ENCODE measurements at regions not wholly inside any gene's neighbourhood (a gene's known extent, or its start where the extent isn't known, plus 50 kb on each side); places are given as distances from the start of the nearest gene placed in this dataset.
"Not testable (repeated sequence)": the region's sequence is repeated elsewhere in the genome, so short reads cannot be mapped to it uniquely, and the experiment has no call there.

GRCh38 chr15:79539401-79539800 lies 107.3 kb downstream of the MINAR1 start:
- no peak for DNase-seq (ENCODE audit: low read depth)

- DNase-seq (ENCODE audit: low read depth) = no peak
Observed at GRCh38 chr15:79540551-79540950, 108.4 kb downstream of the MINAR1 start.

- DNase-seq (ENCODE audit: low read depth) = no peak
Observed at GRCh38 chr15:79541196-79541595, 109.1 kb downstream of the MINAR1 start.

- no peak for DNase-seq (ENCODE audit: low read depth)
Observed at GRCh38 chr15:79543097-79543496, 111.0 kb downstream of the MINAR1 start.

- no peak for DNase-seq (ENCODE audit: low read depth)
Observed at GRCh38 chr15:79549196-79549595, 117.1 kb downstream of the MINAR1 start.

- DNase-seq (ENCODE audit: low read depth) = no peak
Observed at GRCh38 chr15:79560384-79560783, 128.2 kb downstream of the MINAR1 start.

GRCh38 chr15:79561982-79562381 lies 129.8 kb downstream of the MINAR1 start:
- DNase-seq (ENCODE audit: low read depth) = no peak

- DNase-seq (ENCODE audit: low read depth) = no peak
Observed at GRCh38 chr15:79562403-79562815, 130.3 kb downstream of the MINAR1 start.

GRCh38 chr15:79562899-79563298 lies 130.8 kb downstream of the MINAR1 start:
- DNase-seq (ENCODE audit: low read depth) = no peak

- no peak for DNase-seq (ENCODE audit: low read depth)
Observed at GRCh38 chr15:79570004-79570403, 137.9 kb downstream of the MINAR1 start.

GRCh38 chr15:79572691-79573404 lies 140.7 kb downstream of the MINAR1 start:
- DNase-seq (ENCODE audit: low read depth) = no peak

GRCh38 chr15:79574431-79575273 lies 142.5 kb downstream of the MINAR1 start:
- not testable (repeated sequence) for DNase-seq (ENCODE audit: low read depth)

GRCh38 chr15:79582650-79583049 lies 150.5 kb downstream of the MINAR1 start:
- DNase-seq (ENCODE audit: low read depth) = no peak

- DNase-seq (ENCODE audit: low read depth) = no peak
Observed at GRCh38 chr15:79592126-79592525, 160.0 kb downstream of the MINAR1 start.

- DNase-seq (ENCODE audit: low read depth) = no peak
Observed at GRCh38 chr15:79593119-79593869, 161.2 kb downstream of the MINAR1 start.

GRCh38 chr15:79595306-79595705 lies 163.2 kb downstream of the MINAR1 start:
- no peak for DNase-seq (ENCODE audit: low read depth)

GRCh38 chr15:79595995-79596622 lies 164.0 kb downstream of the MINAR1 start:
- peak; percentile 1 for DNase-seq (ENCODE audit: low read depth)

GRCh38 chr15:79598639-79599038 lies 166.5 kb downstream of the MINAR1 start:
- no peak for DNase-seq (ENCODE audit: low read depth)

GRCh38 chr15:79601405-79602086 lies 169.4 kb downstream of the MINAR1 start:
- no peak for DNase-seq (ENCODE audit: low read depth)

GRCh38 chr15:79602180-79602579 lies 170.0 kb downstream of the MINAR1 start:
- DNase-seq (ENCODE audit: low read depth) = no peak

- DNase-seq (ENCODE audit: low read depth) = no peak
Observed at GRCh38 chr15:79602731-79603130, 170.6 kb downstream of the MINAR1 start.
